Effector memory CD4-positive, alpha-beta T cell (primary cell): ENCODE measurements at regions not wholly inside any gene's neighbourhood (a gene's known extent, or its start where the extent isn't known, plus 50 kb on each side); places are given as distances from the start of the nearest gene placed in this dataset.
"Not testable (repeated sequence)": the region's sequence is repeated elsewhere in the genome, so short reads cannot be mapped to it uniquely, and the experiment has no call there.

ENCODE experiments used
- DNase-seq, 3 donors: peaks; one replicate each; pipeline ENCODE4 v3.0.0-alpha.2; 2020
- H3K27ac ChIP-seq: 2 replicates; pipeline ENCODE4 v1.7.0; 2013; ENCODE audit warnings: mild to moderate bottlenecking, low read length, moderate library complexity; ENCODE audit not compliant: insufficient read depth, poor library complexity, severe bottlenecking
- H3K27me3 ChIP-seq: replicated peaks from 2 replicates; pipeline ENCODE4 v1.7.0; 2013; ENCODE audit warnings: mild to moderate bottlenecking, low read length; ENCODE audit not compliant: insufficient read depth, control insufficient read depth, poor library complexity, severe bottlenecking
- H3K36me3 ChIP-seq: 2 replicates; pipeline ENCODE4 v1.7.0; 2013; ENCODE audit warnings: mild to moderate bottlenecking, low read length, moderate library complexity; ENCODE audit not compliant: control insufficient read depth, insufficient read depth
- H3K4me1 ChIP-seq: 2 replicates; pipeline ENCODE4 v1.7.0; 2013; ENCODE audit warnings: low read length, mild to moderate bottlenecking; ENCODE audit not compliant: control insufficient read depth, insufficient read depth, poor library complexity, severe bottlenecking
- H3K4me3 ChIP-seq: 2 replicates; pipeline ENCODE4 v1.7.0; 2013; ENCODE audit warnings: low read length, low read depth, mild to moderate bottlenecking; ENCODE audit not compliant: insufficient read depth, poor library complexity, severe bottlenecking
- H3K9me3 ChIP-seq: 2 replicates; pipeline ENCODE4 v1.7.0; 2013; ENCODE audit warnings: mild to moderate bottlenecking, low read length, moderate library complexity; ENCODE audit not compliant: control insufficient read depth

- DNase-seq, H3K4me3 ChIP-seq, H3K27ac ChIP-seq, H3K27me3 ChIP-seq, H3K9me3 ChIP-seq, H3K4me1 ChIP-seq, H3K36me3 ChIP-seq: not testable (repeated sequence)
These were observed 324.8 kb downstream of the RAD51AP2 start for GRCh38 chr2:17193433-17193890.

- Histone ChIP-seq H3K4me1 (no peaks in the 10 kb centered on the region), H3K27me3 (no peaks in the 10 kb centered on the region), H3K4me3 (no peak overlapping the region), H3K9me3 (no peaks in the 10 kb centered on the region), H3K36me3 (no peaks in the 10 kb centered on the region), H3K27ac (no peak overlapping the region)
- no peak for DNase-seq
These were observed 327.0 kb downstream of the RAD51AP2 start for GRCh38 chr2:17191223-17191622.

GRCh38 chr2:17190527-17190926 is 327.7 kb downstream of the RAD51AP2 start:
- H3K9me3 ChIP-seq, result no peaks in the 10 kb centered on the region

GRCh38 chr2:17188721-17189120 is 329.5 kb downstream of the RAD51AP2 start:
- no peaks in the 10 kb centered on the region for H3K4me1 ChIP-seq
- no peaks in the 10 kb centered on the region for H3K9me3 ChIP-seq
- no peak overlapping the region for H3K4me3 ChIP-seq
- H3K36me3 ChIP-seq, result no peaks in the 10 kb centered on the region
- no peak for DNase-seq
- no peaks in the 10 kb centered on the region for H3K27me3 ChIP-seq
- H3K27ac ChIP-seq, result no peak overlapping the region

More at GRCh38 chr2:17190527-17190926, 327.7 kb downstream of the RAD51AP2 start:
- Histone ChIP-seq H3K4me1 (no peaks in the 10 kb centered on the region), H3K27ac (no peak overlapping the region), H3K27me3 (no peaks in the 10 kb centered on the region), H3K4me3 (no peak overlapping the region), H3K36me3 (no peaks in the 10 kb centered on the region)
- DNase-seq, result no peak

GRCh38 chr2:17184512-17184911 is 333.7 kb downstream of the RAD51AP2 start:
- Histone ChIP-seq H3K27me3 (no peaks in the 10 kb centered on the region), H3K36me3 (no peaks in the 10 kb centered on the region), H3K4me1 (no peaks in the 10 kb centered on the region), H3K9me3 (no peaks in the 10 kb centered on the region), H3K27ac (no peak overlapping the region), H3K4me3 (no peak overlapping the region)
- DNase-seq, result no peak

- H3K4me3 ChIP-seq, result no peak overlapping the region
- no peaks in the 10 kb centered on the region for H3K36me3 ChIP-seq
- no peaks in the 10 kb centered on the region for H3K27me3 ChIP-seq
- no peak for DNase-seq
- H3K27ac ChIP-seq, result no peak overlapping the region
- no peaks in the 10 kb centered on the region for H3K9me3 ChIP-seq
- no peaks in the 10 kb centered on the region for H3K4me1 ChIP-seq
These were observed 335.8 kb downstream of the RAD51AP2 start for GRCh38 chr2:17182399-17182798.

GRCh38 chr2:17181051-17181752 is 337.0 kb downstream of the RAD51AP2 start:
- H3K4me3 ChIP-seq, result no peak overlapping the region
- no peaks in the 10 kb centered on the region for H3K9me3 ChIP-seq
- no peaks in the 10 kb centered on the region for H3K27me3 ChIP-seq
- DNase-seq, result no peak
- H3K4me1 ChIP-seq, result no peaks in the 10 kb centered on the region
- no peak overlapping the region for H3K27ac ChIP-seq
- H3K36me3 ChIP-seq, result no peaks in the 10 kb centered on the region

GRCh38 chr2:17179145-17179808 is 339.0 kb downstream of the RAD51AP2 start:
- H3K9me3 ChIP-seq, result no peaks in the 10 kb centered on the region
- H3K36me3 ChIP-seq, result no peaks in the 10 kb centered on the region
- no peak overlapping the region for H3K27ac ChIP-seq
- no peaks in the 10 kb centered on the region for H3K4me1 ChIP-seq
- no peak for DNase-seq
- no peak overlapping the region for H3K4me3 ChIP-seq
- no peaks in the 10 kb centered on the region for H3K27me3 ChIP-seq

- Histone ChIP-seq H3K27me3 (no peaks in the 10 kb centered on the region), H3K36me3 (no peaks in the 10 kb centered on the region), H3K4me1 (no peaks in the 10 kb centered on the region), H3K9me3 (no peaks in the 10 kb centered on the region), H3K4me3 (no peak overlapping the region), H3K27ac (no peak overlapping the region)
- DNase-seq, result no peak
These were observed 341.2 kb downstream of the RAD51AP2 start for GRCh38 chr2:17177088-17177487.

- Histone ChIP-seq H3K9me3 (no peaks in the 10 kb centered on the region), H3K27ac (no peak overlapping the region), H3K27me3 (no peaks in the 10 kb centered on the region), H3K36me3 (no peaks in the 10 kb centered on the region), H3K4me3 (no peak overlapping the region), H3K4me1 (no peaks in the 10 kb centered on the region)
- DNase-seq, result no peak
These were observed 346.7 kb downstream of the RAD51AP2 start for GRCh38 chr2:17171446-17172049.
